ENCODE measurements at regions not wholly inside any gene's neighbourhood (a gene's known extent, or its start where the extent isn't known, plus 50 kb on each side); places are given as distances from the start of the nearest gene placed in this dataset.
A peak's percentile ranks its signal among the peaks of the same experiment; 100 is the strongest.

GRCh38 chr3:117246771-117247555, 537.4 kb downstream of the TUSC7 start:
- CTCF ChIA-PET: interaction anchor here (1.2 kb wide), 1 partner anchor 13 kb away, joined by 3 read pairs; no protein-coding TSS in a partner anchor
- no peak for DNase-seq
- Mint-ChIP-seq H3K9me3 (ENCODE audit: low read depth, unreplicated experiment) (peaks cover 2% of the 10 kb centered on the region), H3K4me1 (ENCODE audit: low read depth, unreplicated experiment) (peaks cover 9% of the 10 kb centered on the region), H3K27ac (ENCODE audit: unreplicated experiment) (no peak overlapping the region), H3K4me3 (ENCODE audit: low read depth, unreplicated experiment) (no peak overlapping the region), H3K27me3 (ENCODE audit: unreplicated experiment) (no peaks in the 10 kb centered on the region), H3K36me3 (ENCODE audit: insufficient read depth, unreplicated experiment) (no peaks in the 10 kb centered on the region)
- BruUV-seq (replicated peaks): no TSS peak
- intact Hi-C loops (cut with micrococcal nuclease; ENCODE audit: unreplicated experiment): no loop called here
- no peak for TF ChIP-seq CTCF (IDR thresholded peaks at IDR 0.05; ENCODE audit: unreplicated experiment)

GRCh38 chr3:117248153-117248552, 538.6 kb downstream of the TUSC7 start:
- intact Hi-C loops (cut with micrococcal nuclease; ENCODE audit: unreplicated experiment): no loop called here
- no TSS peak for BruUV-seq (replicated peaks)
- CTCF ChIA-PET: interaction anchor here (0.6 kb wide), 1 partner anchor 174 kb away, joined by 3 read pairs; no protein-coding TSS in a partner anchor
- TF ChIP-seq CTCF (IDR thresholded peaks at IDR 0.05; ENCODE audit: unreplicated experiment): no peak
- H3K9me3 Mint-ChIP-seq (ENCODE audit: low read depth, unreplicated experiment): peaks cover 7% of the 10 kb centered on the region
- DNase-seq: no peak
- no peaks in the 10 kb centered on the region for H3K36me3 Mint-ChIP-seq (ENCODE audit: insufficient read depth, unreplicated experiment)
- H3K4me3 Mint-ChIP-seq (ENCODE audit: low read depth, unreplicated experiment): no peak overlapping the region
- H3K27ac Mint-ChIP-seq (ENCODE audit: unreplicated experiment): no peak overlapping the region
- peaks cover 9% of the 10 kb centered on the region for H3K4me1 Mint-ChIP-seq (ENCODE audit: low read depth, unreplicated experiment)
- no peaks in the 10 kb centered on the region for H3K27me3 Mint-ChIP-seq (ENCODE audit: unreplicated experiment)

GRCh38 chr3:117252208-117252607, 542.6 kb downstream of the TUSC7 start:
- Mint-ChIP-seq H3K36me3 (ENCODE audit: insufficient read depth, unreplicated experiment) (no peaks in the 10 kb centered on the region), H3K27ac (ENCODE audit: unreplicated experiment) (peak overlapping the region; percentile 93), H3K4me1 (ENCODE audit: low read depth, unreplicated experiment) (no peaks in the 10 kb centered on the region), H3K4me3 (ENCODE audit: low read depth, unreplicated experiment) (no peak overlapping the region), H3K9me3 (ENCODE audit: low read depth, unreplicated experiment) (peaks cover 7% of the 10 kb centered on the region), H3K27me3 (ENCODE audit: unreplicated experiment) (no peaks in the 10 kb centered on the region)
- CTCF ChIA-PET: no interaction called here
- DNase-seq: peak; percentile 2
- no TSS peak for BruUV-seq (replicated peaks)
- TF ChIP-seq CTCF (IDR thresholded peaks at IDR 0.05; ENCODE audit: unreplicated experiment): no peak
- intact Hi-C loops (cut with micrococcal nuclease; ENCODE audit: unreplicated experiment): no loop called here

- no peak for DNase-seq
- H3K9me3 Mint-ChIP-seq (ENCODE audit: low read depth, unreplicated experiment): peaks cover 7% of the 10 kb centered on the region
- peak overlapping the region; percentile 93 for H3K27ac Mint-ChIP-seq (ENCODE audit: unreplicated experiment)
- H3K36me3 Mint-ChIP-seq (ENCODE audit: insufficient read depth, unreplicated experiment): no peaks in the 10 kb centered on the region
- BruUV-seq (replicated peaks): no TSS peak
- no peaks in the 10 kb centered on the region for H3K4me1 Mint-ChIP-seq (ENCODE audit: low read depth, unreplicated experiment)
- H3K27me3 Mint-ChIP-seq (ENCODE audit: unreplicated experiment): no peaks in the 10 kb centered on the region
- CTCF ChIA-PET: no interaction called here
- no peak overlapping the region for H3K4me3 Mint-ChIP-seq (ENCODE audit: low read depth, unreplicated experiment)
- TF ChIP-seq CTCF (IDR thresholded peaks at IDR 0.05; ENCODE audit: unreplicated experiment): no peak
- intact Hi-C loops (cut with micrococcal nuclease; ENCODE audit: unreplicated experiment): no loop called here
Observed at GRCh38 chr3:117252651-117253050, 543.1 kb downstream of the TUSC7 start.
